MM.1S (cell line): ENCODE measurements at regions not wholly inside any gene's neighbourhood (a gene's known extent, or its start where the extent isn't known, plus 50 kb on each side); places are given as distances from the start of the nearest gene placed in this dataset.

ENCODE experiments used
- DNase-seq: peaks from one replicate; pipeline ENCODE4 v3.0.0-alpha.2; 2015
- H2AFZ ChIP-seq: fragments of 300-600 bp; sonication (generic); 2 replicates; pipeline ENCODE4 v1.6.0; 2016; ENCODE audit warnings: antibody characterized with exemption, low read length
- H3F3A ChIP-seq: fragments of 300-600 bp; sonication (generic); 2 replicates; pipeline ENCODE4 v1.6.1; 2016; ENCODE audit warnings: mild to moderate bottlenecking, antibody characterized with exemption, low read length, moderate library complexity, mixed read lengths; ENCODE audit not compliant: insufficient read depth
- H3K27ac ChIP-seq: fragments of 300-600 bp; sonication (generic); 2 replicates; pipeline ENCODE4 v1.5.1; 2016; ENCODE audit warnings: mild to moderate bottlenecking, low read length
- H3K27me3 ChIP-seq: fragments of 300-600 bp; sonication (generic); replicated peaks from 2 replicates; pipeline ENCODE4 v1.6.0; 2016; ENCODE audit warnings: low read length; ENCODE audit not compliant: insufficient read depth
- H3K36me3 ChIP-seq: fragments of 300-600 bp; sonication (generic); replicated peaks from 2 replicates; pipeline ENCODE4 v1.6.1; 2016; ENCODE audit warnings: mild to moderate bottlenecking, low read length, mixed read lengths; ENCODE audit not compliant: insufficient read depth
- H3K4me1 ChIP-seq: fragments of 300-600 bp; sonication (generic); 2 replicates; pipeline ENCODE4 v1.6.1; 2016; ENCODE audit warnings: low read length, mixed read lengths
- H3K4me2 ChIP-seq: fragments of 300-600 bp; sonication (generic); 2 replicates; pipeline ENCODE4 v1.6.0; 2016; ENCODE audit warnings: low read depth, low read length
- H3K4me3 ChIP-seq: fragments of 300-600 bp; sonication (generic); 2 replicates; pipeline ENCODE4 v1.5.1; 2016; ENCODE audit warnings: low read length, mixed read lengths
- H3K79me2 ChIP-seq: fragments of 300-600 bp; sonication (generic); 2 replicates; pipeline ENCODE4 v1.6.1; 2016; ENCODE audit warnings: mixed run types, low read length, mixed read lengths
- H3K9ac ChIP-seq: fragments of 300-600 bp; sonication (generic); 2 replicates; pipeline ENCODE4 v1.6.1; 2016; ENCODE audit warnings: low read length, mixed read lengths
- H3K9me2 ChIP-seq: fragments of 300-600 bp; sonication (generic); replicated peaks from 2 replicates; pipeline ENCODE4 v1.6.1; 2016; ENCODE audit warnings: mild to moderate bottlenecking, low read length, mixed read lengths; ENCODE audit not compliant: insufficient read depth
- H3K9me3 ChIP-seq: fragments of 300-600 bp; sonication (generic); replicated peaks from 2 replicates; pipeline ENCODE4 v1.6.1; 2016; ENCODE audit warnings: mild to moderate bottlenecking, low read length, mixed read lengths; ENCODE audit not compliant: insufficient read depth
- H4K20me1 ChIP-seq: fragments of 300-600 bp; sonication (generic); 2 replicates; pipeline ENCODE4 v1.6.1; 2016; ENCODE audit warnings: mild to moderate bottlenecking, low read length, moderate library complexity, mixed read lengths; ENCODE audit not compliant: insufficient read depth
- EZH2 ChIP-seq: fragments of 300-600 bp; sonication (generic); optimal IDR thresholded peaks from 2 replicates; pipeline ENCODE3; 2017; ENCODE audit warnings: low read depth, mild to moderate bottlenecking, antibody characterized with exemption, low read length, mixed read lengths
- EZH2phosphoT487 ChIP-seq: fragments of 300-600 bp; sonication (generic); IDR thresholded peaks from 2 replicates; pipeline ENCODE4 v1.6.1; 2018; ENCODE audit warnings: antibody characterized with exemption, low read length
- TF ChIP-seq, protein P1 (sequence below): fragments of 300-600 bp; sonication (generic); IDR thresholded peaks from 2 replicates; pipeline ENCODE4 v1.5.1; 2016; ENCODE audit warnings: antibody characterized with exemption, low read length, mixed read lengths

DNA sequence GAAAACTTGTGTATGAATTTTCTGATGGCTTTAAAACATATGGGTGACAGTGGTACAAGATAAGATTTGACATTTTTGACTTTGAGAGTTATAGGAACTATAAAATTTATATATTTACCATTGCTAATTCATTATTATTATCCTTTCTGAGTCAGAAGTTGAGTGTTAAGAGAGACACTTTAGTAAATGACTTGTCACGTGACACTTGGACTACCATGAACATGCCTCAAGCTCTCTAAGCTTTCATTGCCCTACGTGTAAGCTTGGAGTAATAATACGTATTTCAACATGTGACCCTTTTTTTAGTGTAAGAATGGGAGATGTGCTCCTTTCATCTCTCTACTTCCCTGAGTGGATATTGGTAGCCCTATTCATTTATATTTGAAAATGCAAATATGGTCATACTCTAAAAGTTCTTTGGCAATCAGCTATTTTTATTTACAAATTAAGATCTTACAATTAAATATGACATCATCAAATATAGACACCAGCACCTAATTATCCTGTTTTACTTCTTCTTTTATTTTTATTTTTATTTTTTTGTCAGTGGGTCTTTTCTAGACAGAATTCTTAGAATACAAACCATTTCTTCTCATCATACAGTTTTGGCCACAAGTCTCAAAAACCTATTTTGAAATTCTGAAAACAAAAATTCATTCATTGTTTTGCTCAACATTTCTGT is 837.0 kb downstream of the PDHA2 start:
- no peaks in the 10 kb centered on the region for H3K9me2 ChIP-seq
- no peak overlapping the region for H2AFZ ChIP-seq
- TF ChIP-seq, protein P1, sequence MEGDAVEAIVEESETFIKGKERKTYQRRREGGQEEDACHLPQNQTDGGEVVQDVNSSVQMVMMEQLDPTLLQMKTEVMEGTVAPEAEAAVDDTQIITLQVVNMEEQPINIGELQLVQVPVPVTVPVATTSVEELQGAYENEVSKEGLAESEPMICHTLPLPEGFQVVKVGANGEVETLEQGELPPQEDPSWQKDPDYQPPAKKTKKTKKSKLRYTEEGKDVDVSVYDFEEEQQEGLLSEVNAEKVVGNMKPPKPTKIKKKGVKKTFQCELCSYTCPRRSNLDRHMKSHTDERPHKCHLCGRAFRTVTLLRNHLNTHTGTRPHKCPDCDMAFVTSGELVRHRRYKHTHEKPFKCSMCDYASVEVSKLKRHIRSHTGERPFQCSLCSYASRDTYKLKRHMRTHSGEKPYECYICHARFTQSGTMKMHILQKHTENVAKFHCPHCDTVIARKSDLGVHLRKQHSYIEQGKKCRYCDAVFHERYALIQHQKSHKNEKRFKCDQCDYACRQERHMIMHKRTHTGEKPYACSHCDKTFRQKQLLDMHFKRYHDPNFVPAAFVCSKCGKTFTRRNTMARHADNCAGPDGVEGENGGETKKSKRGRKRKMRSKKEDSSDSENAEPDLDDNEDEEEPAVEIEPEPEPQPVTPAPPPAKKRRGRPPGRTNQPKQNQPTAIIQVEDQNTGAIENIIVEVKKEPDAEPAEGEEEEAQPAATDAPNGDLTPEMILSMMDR, result no peak
- no peak for TF ChIP-seq EZH2
- no peak for TF ChIP-seq EZH2phosphoT487
- DNase-seq, result no peak
- H3K9ac ChIP-seq, result no peak overlapping the region
- no peaks in the 10 kb centered on the region for H3K9me3 ChIP-seq
- no peak overlapping the region for H3K4me2 ChIP-seq
- H3K36me3 ChIP-seq, result no peaks in the 10 kb centered on the region
- H3K27me3 ChIP-seq, result no peaks in the 10 kb centered on the region
- no peaks in the 10 kb centered on the region for H3K4me1 ChIP-seq
- no peak overlapping the region for H3K4me3 ChIP-seq
- H3F3A ChIP-seq, result no peaks in the 10 kb centered on the region
- H4K20me1 ChIP-seq, result no peaks in the 10 kb centered on the region
- no peaks in the 10 kb centered on the region for H3K79me2 ChIP-seq
- H3K27ac ChIP-seq, result no peak overlapping the region

DNA sequence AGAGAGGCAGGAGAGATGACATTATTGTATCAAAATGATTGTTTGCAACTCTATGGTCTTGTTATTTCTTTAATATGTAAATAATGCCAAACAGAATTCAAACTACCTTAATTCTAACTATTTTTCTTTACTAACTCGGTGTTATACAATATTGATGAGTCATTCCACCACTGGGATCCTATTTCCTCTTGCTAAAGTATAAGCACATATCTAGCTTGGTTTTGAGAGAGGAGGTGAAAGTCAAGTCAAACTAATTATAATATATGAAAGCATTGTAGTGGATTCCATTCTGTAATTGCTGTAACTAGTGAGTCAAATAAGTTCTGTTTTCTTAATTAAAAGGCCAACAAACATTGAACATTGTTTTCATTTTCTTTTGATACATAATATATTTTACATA is 837.6 kb downstream of the PDHA2 start:
- Histone ChIP-seq H3K9me3 (no peaks in the 10 kb centered on the region), H3K27me3 (no peaks in the 10 kb centered on the region), H3K4me3 (no peak overlapping the region), H3K9ac (no peak overlapping the region), H3K79me2 (no peaks in the 10 kb centered on the region), H3K27ac (no peak overlapping the region), H3K4me2 (no peak overlapping the region), H3K36me3 (no peaks in the 10 kb centered on the region), H3K9me2 (no peaks in the 10 kb centered on the region), H3K4me1 (no peaks in the 10 kb centered on the region), H3F3A (no peaks in the 10 kb centered on the region), H2AFZ (no peak overlapping the region), H4K20me1 (no peaks in the 10 kb centered on the region)
- TF ChIP-seq EZH2 (no peak), EZH2phosphoT487 (no peak)
- TF ChIP-seq, protein P1, result no peak
- DNase-seq, result no peak

DNA sequence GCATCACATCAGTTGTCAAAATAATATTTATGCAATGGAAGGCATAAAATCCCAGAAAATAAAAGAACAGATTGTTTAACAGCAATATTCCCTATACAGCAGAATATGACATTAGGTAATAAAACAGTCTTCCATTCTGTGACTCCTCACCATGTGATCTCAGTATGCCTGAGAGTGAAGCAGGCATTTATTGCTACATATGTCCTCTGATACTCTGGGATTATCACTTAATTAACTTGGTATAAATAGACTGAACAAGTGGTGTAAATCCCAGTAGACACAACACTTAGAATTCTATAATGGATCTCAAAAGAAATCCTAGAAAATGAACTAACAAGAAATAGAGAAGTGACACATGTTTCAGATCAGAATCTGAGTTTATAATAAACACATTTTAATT is 841.3 kb downstream of the PDHA2 start:
- Histone ChIP-seq H3K9me3 (no peaks in the 10 kb centered on the region), H4K20me1 (no peaks in the 10 kb centered on the region), H3K27ac (no peak overlapping the region), H3K79me2 (no peaks in the 10 kb centered on the region), H3F3A (no peaks in the 10 kb centered on the region), H3K9ac (no peak overlapping the region), H3K9me2 (no peaks in the 10 kb centered on the region), H3K4me3 (no peak overlapping the region), H3K4me1 (no peaks in the 10 kb centered on the region), H2AFZ (no peak overlapping the region), H3K27me3 (no peaks in the 10 kb centered on the region), H3K4me2 (no peak overlapping the region), H3K36me3 (no peaks in the 10 kb centered on the region)
- no peak for TF ChIP-seq EZH2
- TF ChIP-seq, protein P1, result no peak
- TF ChIP-seq EZH2phosphoT487, result no peak
- DNase-seq, result no peak
